GM23338 (cell line): ENCODE measurements at regions not wholly inside any gene's neighbourhood (a gene's known extent, or its start where the extent isn't known, plus 50 kb on each side); places are given as distances from the start of the nearest gene placed in this dataset.

ENCODE experiments used
- ATAC-seq: fragments of 200-7000 bp; cut with Tn5 transposase; 3 replicates; pipeline ENCODE4 v1.9.1; 2020
- DNase-seq: peaks from one replicate; pipeline ENCODE4 v3.0.0-alpha.2; 2015; ENCODE audit warnings: low spot score
- H2AFZ ChIP-seq: fragments of 200-600 bp; sonication (generic); 2 replicates; pipeline ENCODE4 v1.8.0; 2016; ENCODE audit warnings: antibody characterized with exemption, mild to moderate bottlenecking, moderate library complexity
- H3F3A ChIP-seq: fragments of 200-600 bp; sonication (generic); replicated peaks from 2 replicates; pipeline ENCODE4 v1.8.0; 2017; ENCODE audit warnings: antibody characterized with exemption, mixed run types, low read depth
- H3K27ac ChIP-seq: fragments of 200-600 bp; sonication (generic); 2 replicates; pipeline ENCODE4 v1.6.1; 2016; ENCODE audit warnings: low read depth
- H3K27me3 ChIP-seq: fragments of 200-600 bp; sonication (generic); 2 replicates; pipeline ENCODE4 v1.8.0; 2016; ENCODE audit warnings: mild to moderate bottlenecking, mixed run types, moderate library complexity; ENCODE audit not compliant: insufficient read depth
- H3K36me3 ChIP-seq: fragments of 200-600 bp; sonication (generic); 2 replicates; pipeline ENCODE4 v1.8.0; 2016; ENCODE audit warnings: mild to moderate bottlenecking; ENCODE audit not compliant: insufficient read depth
- H3K4me1 ChIP-seq: fragments of 200-600 bp; sonication (generic); 2 replicates; pipeline ENCODE4 v1.8.0; 2016; ENCODE audit warnings: mild to moderate bottlenecking, moderate library complexity; ENCODE audit not compliant: insufficient read depth
- H3K4me2 ChIP-seq: fragments of 200-600 bp; sonication (generic); 2 replicates; pipeline ENCODE4 v1.7.1; 2017; ENCODE audit warnings: mixed run types
- H3K4me3 ChIP-seq: fragments of 200-600 bp; sonication (generic); 2 replicates; pipeline ENCODE4 v1.6.1; 2016; ENCODE audit warnings: mixed run types
- H3K79me2 ChIP-seq: fragments of 200-600 bp; sonication (generic); replicated peaks from 2 replicates; pipeline ENCODE4 v1.8.0; 2017; ENCODE audit warnings: mild to moderate bottlenecking; ENCODE audit not compliant: insufficient read depth
- H3K9me2 ChIP-seq: fragments of 200-600 bp; sonication (generic); 2 replicates; pipeline ENCODE4 v1.8.0; 2017; ENCODE audit not compliant: insufficient read depth
- H4K20me1 ChIP-seq: fragments of 200-600 bp; sonication (generic); replicated peaks from 2 replicates; pipeline ENCODE4 v1.8.0; 2017; ENCODE audit warnings: mild to moderate bottlenecking; ENCODE audit not compliant: insufficient read depth
- H3K27ac Mint-ChIP-seq: 2 replicates; pipeline ENCODE4 v1.8.0; 2020; ENCODE audit warnings: inconsistent platforms, mild to moderate bottlenecking, moderate library complexity, mixed read lengths
- H3K27me3 Mint-ChIP-seq: 3 replicates; pipeline ENCODE4 v1.8.0; 2022; ENCODE audit warnings: low read depth, mild to moderate bottlenecking, moderate library complexity, mixed read lengths, inconsistent platforms; ENCODE audit not compliant: insufficient read depth, poor library complexity
- H3K36me3 Mint-ChIP-seq: 3 replicates; pipeline ENCODE4 v1.8.0; 2021; ENCODE audit warnings: low read depth, mild to moderate bottlenecking, inconsistent platforms, moderate library complexity, mixed read lengths
- H3K4me1 Mint-ChIP-seq: 3 replicates; pipeline ENCODE4 v1.8.0; 2020; ENCODE audit warnings: mild to moderate bottlenecking, inconsistent platforms, mixed read lengths
- H3K4me3 Mint-ChIP-seq: 3 replicates; pipeline ENCODE4 v1.8.0; 2021; ENCODE audit warnings: moderate library complexity, mild to moderate bottlenecking, inconsistent platforms, mixed read lengths
- H3K9me3 Mint-ChIP-seq: 3 replicates; pipeline ENCODE4 v1.8.0; 2020; ENCODE audit warnings: moderate library complexity, mild to moderate bottlenecking, inconsistent platforms, mixed read lengths
- CREB1 ChIP-seq: fragments of 250-450 bp; sonication (Bioruptor Pico); IDR thresholded peaks from 2 replicates; pipeline ENCODE4 v1.5.0; 2020; ENCODE audit warnings: low read depth, mild to moderate bottlenecking, moderate library complexity
- EZH2phosphoT487 ChIP-seq: fragments of 200-600 bp; sonication (generic); IDR thresholded peaks from one replicate; pipeline ENCODE4 v1.8.1; 2018; ENCODE audit warnings: antibody characterized with exemption; ENCODE audit not compliant: unreplicated experiment
- REST ChIP-seq: IDR thresholded peaks from one replicate; pipeline ENCODE4 v1.6.1; 2018; ENCODE audit warnings: antibody characterized with exemption; ENCODE audit not compliant: unreplicated experiment
- STAT1 ChIP-seq: IDR thresholded peaks from one replicate; pipeline ENCODE4 v1.6.1; 2016; ENCODE audit warnings: antibody characterized with exemption; ENCODE audit not compliant: unreplicated experiment
- ZNF462 ChIP-seq: fragments of 250-450 bp; sonication (Bioruptor Pico); IDR thresholded peaks from 2 replicates; pipeline ENCODE4 v1.5.0; 2020; ENCODE audit warnings: mild to moderate bottlenecking, moderate library complexity

- no peaks in the 10 kb centered on the region for H3K9me2 ChIP-seq
- DNase-seq = no peak
- no peak overlapping the region for H3K27ac Mint-ChIP-seq
These were observed 128.3 kb downstream of the BOD1 start for GRCh38 chr5:173488144-173488543.

More at GRCh38 chr5:173488144-173488543, 128.3 kb downstream of the BOD1 start:
- no peaks in the 10 kb centered on the region for H3K36me3 Mint-ChIP-seq
- no peaks in the 10 kb centered on the region for H3K36me3 ChIP-seq
- no peaks in the 10 kb centered on the region for H4K20me1 ChIP-seq
- ATAC-seq = no peak
- no peaks in the 10 kb centered on the region for H3K4me1 ChIP-seq
- no peak overlapping the region for H3K27ac ChIP-seq
- no peaks in the 10 kb centered on the region for H3K79me2 ChIP-seq
- no peak overlapping the region for H3K4me3 Mint-ChIP-seq
- H3K9me3 Mint-ChIP-seq = no peaks in the 10 kb centered on the region
- H3K4me3 ChIP-seq = no peak overlapping the region
- no peaks in the 10 kb centered on the region for H3K27me3 ChIP-seq
- TF ChIP-seq REST = no peak
- TF ChIP-seq CREB1 (CRISPR knock-in tag) = no peak
- TF ChIP-seq EZH2phosphoT487 = no peak
- TF ChIP-seq ZNF462 = no peak
- TF ChIP-seq STAT1 = no peak
- H3K4me1 Mint-ChIP-seq = no peaks in the 10 kb centered on the region
- no peak overlapping the region for H2AFZ ChIP-seq
- H3F3A ChIP-seq = no peaks in the 10 kb centered on the region
- no peaks in the 10 kb centered on the region for H3K27me3 Mint-ChIP-seq
- H3K4me2 ChIP-seq = no peak overlapping the region
